GM23248 (cell line): ENCODE measurements at regions not wholly inside any gene's neighbourhood (a gene's known extent, or its start where the extent isn't known, plus 50 kb on each side); places are given as distances from the start of the nearest gene placed in this dataset.
"Not testable (repeated sequence)": the region's sequence is repeated elsewhere in the genome, so short reads cannot be mapped to it uniquely, and the experiment has no call there.

Experiments
- DNase-seq: peaks from one replicate; pipeline ENCODE4 v3.0.0-alpha.2; 2015
- H2AFZ ChIP-seq: fragments of 200-600 bp; sonication (generic); 2 replicates; pipeline ENCODE4 v1.6.1; 2016; ENCODE audit warnings: antibody characterized with exemption
- H3F3A ChIP-seq: fragments of 200-600 bp; sonication (generic); 2 replicates; pipeline ENCODE4 v1.6.1; 2016; ENCODE audit warnings: mild to moderate bottlenecking, antibody characterized with exemption, mixed run types; ENCODE audit not compliant: insufficient read depth
- H3K27ac ChIP-seq: fragments of 200-600 bp; sonication (generic); 2 replicates; pipeline ENCODE4 v1.5.1; 2016; ENCODE audit warnings: mild to moderate bottlenecking
- H3K27me3 ChIP-seq: fragments of 200-600 bp; sonication (generic); replicated peaks from 2 replicates; pipeline ENCODE4 v1.6.1; 2016; ENCODE audit warnings: mild to moderate bottlenecking; ENCODE audit not compliant: insufficient read depth
- H3K36me3 ChIP-seq: fragments of 200-600 bp; sonication (generic); 2 replicates; pipeline ENCODE4 v1.6.1; 2016; ENCODE audit warnings: low read depth, mild to moderate bottlenecking
- H3K4me1 ChIP-seq: fragments of 200-600 bp; sonication (generic); 2 replicates; pipeline ENCODE4 v1.6.1; 2016; ENCODE audit warnings: mild to moderate bottlenecking; ENCODE audit not compliant: insufficient read depth
- H3K4me2 ChIP-seq: fragments of 200-600 bp; sonication (generic); one replicate; pipeline ENCODE4 v1.6.1; 2016; ENCODE audit warnings: mild to moderate bottlenecking; ENCODE audit not compliant: unreplicated experiment
- H3K4me3 ChIP-seq: fragments of 200-600 bp; sonication (generic); 2 replicates; pipeline ENCODE4 v1.5.1; 2016; ENCODE audit warnings: mild to moderate bottlenecking
- H3K79me2 ChIP-seq: fragments of 200-600 bp; sonication (generic); 2 replicates; pipeline ENCODE4 v1.6.1; 2016; ENCODE audit warnings: mild to moderate bottlenecking; ENCODE audit not compliant: insufficient read depth
- H3K9ac ChIP-seq: fragments of 200-600 bp; sonication (generic); 2 replicates; pipeline ENCODE4 v1.6.1; 2016; ENCODE audit warnings: mild to moderate bottlenecking
- H3K9me2 ChIP-seq: fragments of 200-600 bp; sonication (generic); 2 replicates; pipeline ENCODE4 v1.6.1; 2016; ENCODE audit warnings: mixed run types, mild to moderate bottlenecking, moderate library complexity; ENCODE audit not compliant: insufficient read depth
- H3K9me3 ChIP-seq: fragments of 200-600 bp; sonication (generic); one replicate; pipeline ENCODE4 v1.6.1; 2017; ENCODE audit warnings: low read depth
- H4K20me1 ChIP-seq: fragments of 200-600 bp; sonication (generic); 2 replicates; pipeline ENCODE4 v1.6.0; 2016; ENCODE audit not compliant: insufficient read depth
- EZH2 ChIP-seq: fragments of 200-600 bp; sonication (generic); IDR thresholded peaks from 2 replicates; pipeline ENCODE4 v1.6.1; 2018; ENCODE audit warnings: antibody characterized with exemption, mild to moderate bottlenecking; ENCODE audit not compliant: insufficient read depth, poor library complexity, severe bottlenecking
- EZH2phosphoT487 ChIP-seq: fragments of 200-600 bp; sonication (generic); IDR thresholded peaks from 2 replicates; pipeline ENCODE4 v1.6.1; 2018; ENCODE audit warnings: antibody characterized with exemption, moderate library complexity, mild to moderate bottlenecking, low read depth; ENCODE audit not compliant: insufficient read depth
- WGBS, 2 experiments: methylation state at CpG; one replicate each; pipeline ENCODE4 v1.1.6; 2015 to 2017; ENCODE audit warnings: low lambda C conversion rate in 2 of 2, low coverage in 1 of 2; ENCODE audit errors: missing lambda C conversion rate in 2 of 2; 5-methylcytosine and 5-hydroxymethylcytosine counted together
- in situ Hi-C: fragments of 300-500 bp; cut with MboI; formaldehyde crosslinking; loops from 2 replicates; pipeline ENCODE4 v1.15.0; 2020

DNA sequence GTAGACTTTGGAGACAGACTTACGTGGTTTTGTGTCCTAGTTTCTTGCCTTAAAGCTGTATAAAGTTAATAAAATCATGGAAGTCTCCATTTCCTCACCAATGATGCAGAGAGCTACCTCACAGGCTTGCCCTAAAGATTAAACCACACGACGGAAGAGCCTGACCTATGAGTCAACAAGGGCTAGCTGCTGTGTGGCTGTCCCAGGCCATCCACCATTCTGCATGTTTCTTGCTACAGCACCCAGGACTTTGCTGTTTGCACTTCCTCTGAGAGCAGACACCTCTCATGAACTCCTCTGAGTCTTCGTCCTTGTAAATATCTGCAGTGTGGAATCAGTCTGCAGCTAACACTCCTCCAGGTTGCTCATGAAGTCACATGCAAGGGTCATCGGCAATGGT is 160.0 kb upstream of the TRIB2 start:
- 48 to 60% methylated on average over 5 of the region's 5 CpGs for WGBS, 2 experiments
- no peak for TF ChIP-seq EZH2phosphoT487
- TF ChIP-seq EZH2: no peak
- no peak overlapping the region for H2AFZ ChIP-seq
- no peak overlapping the region for H3K4me3 ChIP-seq
- peaks cover 22% of the 10 kb centered on the region for H3K4me1 ChIP-seq
- no peaks in the 10 kb centered on the region for H4K20me1 ChIP-seq
- in situ Hi-C loops: no loop called here
- peak overlapping the region; percentile 6 for H3K4me2 ChIP-seq
- H3F3A ChIP-seq: peaks cover 12% of the 10 kb centered on the region; the same call in 1 of the 2 replicates
- H3K9ac ChIP-seq: no peak overlapping the region
- H3K27ac ChIP-seq: 0 out of 2 replicates have a peak overlapping the region, but pooled peaks have one; percentile 15
- H3K9me2 ChIP-seq: no peaks in the 10 kb centered on the region
- no peaks in the 10 kb centered on the region for H3K27me3 ChIP-seq
- H3K9me3 ChIP-seq: no peaks in the 10 kb centered on the region
- H3K36me3 ChIP-seq: no peaks in the 10 kb centered on the region
- no peaks in the 10 kb centered on the region for H3K79me2 ChIP-seq
- DNase-seq: peak; percentile 72

DNA sequence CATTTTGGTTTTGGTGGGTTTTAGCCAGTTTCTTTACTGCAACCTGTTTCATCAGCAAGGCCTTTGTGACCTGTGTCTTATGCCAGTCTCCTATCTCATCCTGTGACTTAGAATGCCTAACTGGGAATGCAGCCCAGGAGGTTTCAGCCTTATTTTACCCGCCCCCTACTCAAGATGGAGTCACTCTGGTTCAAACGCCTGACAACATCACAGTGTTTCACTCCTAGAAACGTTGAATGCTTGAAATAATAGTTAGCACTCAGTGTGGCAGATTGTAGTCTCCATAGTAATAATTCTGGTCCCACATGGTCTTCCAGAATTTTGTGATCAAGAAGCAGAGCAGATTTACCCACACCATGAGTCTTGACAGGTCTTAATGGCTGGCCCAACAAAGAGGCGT is 159.0 kb upstream of the TRIB2 start:
- Histone ChIP-seq H3K4me2 (no peak overlapping the region), H3K27me3 (no peaks in the 10 kb centered on the region), H3K4me1 (peaks cover 22% of the 10 kb centered on the region), H3F3A (peaks cover 12% of the 10 kb centered on the region; the same call in 1 of the 2 replicates), H3K9ac (no peak overlapping the region), H3K9me2 (no peaks in the 10 kb centered on the region), H3K9me3 (no peaks in the 10 kb centered on the region), H3K79me2 (no peaks in the 10 kb centered on the region), H3K27ac (no peak overlapping the region), H3K4me3 (no peak overlapping the region), H2AFZ (no peak overlapping the region), H3K36me3 (no peaks in the 10 kb centered on the region), H4K20me1 (no peaks in the 10 kb centered on the region)
- no peak for DNase-seq
- TF ChIP-seq EZH2phosphoT487: no peak
- TF ChIP-seq EZH2: no peak
- 94 to 96% methylated on average over 4 of the region's 4 CpGs for WGBS, 2 experiments
- in situ Hi-C loops: no loop called here

DNA sequence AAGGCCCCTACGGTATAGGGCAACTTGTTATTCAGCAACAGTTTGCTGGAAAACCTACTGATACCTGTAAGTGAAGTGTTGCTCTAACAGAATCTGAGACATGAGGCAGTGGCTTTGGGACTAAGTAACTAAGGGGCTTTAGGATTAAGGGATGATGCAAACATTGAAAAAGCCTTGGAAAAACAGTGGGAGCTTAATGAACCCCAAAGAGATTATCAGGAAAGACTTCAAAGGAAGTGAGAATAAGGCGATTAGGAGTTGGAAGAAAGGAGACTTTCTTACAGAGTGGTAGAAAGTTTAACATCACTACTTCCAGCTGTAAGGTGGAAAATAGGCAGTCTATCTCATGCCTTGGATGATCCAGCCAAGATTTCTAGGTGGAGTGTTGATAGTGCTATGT is 158.2 kb upstream of the TRIB2 start:
- peaks cover 12% of the 10 kb centered on the region; the same call in 1 of the 2 replicates for H3F3A ChIP-seq
- H3K27me3 ChIP-seq: no peaks in the 10 kb centered on the region
- WGBS, 2 experiments: 93 to 100% methylated on average over 2 of the region's 2 CpGs
- no peaks in the 10 kb centered on the region for H3K9me3 ChIP-seq
- H3K9ac ChIP-seq: no peak overlapping the region
- DNase-seq: no peak
- H3K4me2 ChIP-seq: no peak overlapping the region
- no peaks in the 10 kb centered on the region for H3K9me2 ChIP-seq
- no peak overlapping the region for H3K27ac ChIP-seq
- H3K4me1 ChIP-seq: peaks cover 22% of the 10 kb centered on the region
- H3K4me3 ChIP-seq: no peak overlapping the region
- no peaks in the 10 kb centered on the region for H3K36me3 ChIP-seq
- H2AFZ ChIP-seq: no peak overlapping the region
- no peaks in the 10 kb centered on the region for H4K20me1 ChIP-seq
- TF ChIP-seq EZH2 (no peak), EZH2phosphoT487 (no peak)
- no peaks in the 10 kb centered on the region for H3K79me2 ChIP-seq
- in situ Hi-C loops: no loop called here

DNA sequence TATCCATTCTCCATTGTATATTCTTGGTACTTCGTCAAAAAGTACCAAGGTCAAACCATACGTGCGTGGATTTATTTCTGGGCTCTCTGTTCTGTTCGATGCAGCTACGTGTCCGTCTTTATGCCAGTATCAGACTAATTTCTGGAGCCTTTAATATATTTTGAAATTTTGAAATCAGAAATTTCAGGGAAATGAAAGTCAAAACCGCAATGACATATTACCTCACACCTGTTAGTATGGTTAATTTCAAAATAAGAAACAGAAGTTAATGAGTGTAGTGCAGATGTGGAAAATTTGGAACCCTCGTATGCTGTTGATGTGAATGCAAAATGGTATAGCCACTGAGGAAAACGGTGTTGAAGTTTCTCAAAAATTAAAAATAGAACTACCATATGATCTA is 156.1 kb upstream of the TRIB2 start:
- Histone ChIP-seq H3K27ac (no peak overlapping the region), H3K9me3 (no peaks in the 10 kb centered on the region), H3K4me1 (peaks cover 15% of the 10 kb centered on the region), H3K4me2 (no peak overlapping the region), H3K9ac (no peak overlapping the region), H3K4me3 (no peak overlapping the region), H3K36me3 (no peaks in the 10 kb centered on the region), H4K20me1 (no peaks in the 10 kb centered on the region), H2AFZ (no peak overlapping the region), H3K9me2 (no peaks in the 10 kb centered on the region), H3F3A (peaks cover 10% of the 10 kb centered on the region; the same call in 1 of the 2 replicates), H3K79me2 (no peaks in the 10 kb centered on the region), H3K27me3 (no peaks in the 10 kb centered on the region)
- in situ Hi-C loops: no loop called here
- WGBS, 2 experiments: 81 to 84% methylated on average over 9 of the region's 9 CpGs
- TF ChIP-seq EZH2phosphoT487 (no peak), EZH2 (no peak)
- DNase-seq: no peak

DNA sequence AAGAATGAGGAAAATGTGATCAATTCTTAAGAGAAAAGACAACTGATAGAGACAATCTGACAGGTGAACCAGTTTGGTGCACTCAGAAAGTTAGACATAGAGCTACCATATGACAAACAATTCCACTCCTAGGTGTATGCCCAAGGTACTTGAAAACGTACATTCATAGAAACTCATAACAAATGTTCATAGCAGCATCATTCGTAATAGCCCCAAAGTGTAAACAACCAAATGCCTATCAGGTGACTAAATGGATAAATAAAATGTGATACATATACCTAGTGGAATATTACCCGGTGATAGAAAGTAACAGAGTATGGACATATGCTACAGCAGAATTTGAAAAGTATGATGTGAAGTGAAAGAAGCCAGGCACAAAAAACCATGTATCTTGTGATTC is 149.3 kb upstream of the TRIB2 start:
- Histone ChIP-seq H3K9ac (no peak overlapping the region), H3K9me3 (no peaks in the 10 kb centered on the region), H3K4me3 (no peak overlapping the region), H3K9me2 (no peaks in the 10 kb centered on the region), H3K4me1 (no peaks in the 10 kb centered on the region), H4K20me1 (no peaks in the 10 kb centered on the region), H3K4me2 (no peak overlapping the region), H3K79me2 (no peaks in the 10 kb centered on the region), H3K27ac (no peak overlapping the region), H3K36me3 (no peaks in the 10 kb centered on the region), H3K27me3 (no peaks in the 10 kb centered on the region), H2AFZ (no peak overlapping the region), H3F3A (no peaks in the 10 kb centered on the region)
- no peak for DNase-seq
- WGBS, 2 experiments: 88% methylated on average over 3 of the region's 3 CpGs
- in situ Hi-C loops: no loop called here
- TF ChIP-seq EZH2phosphoT487: no peak
- TF ChIP-seq EZH2: no peak

DNA sequence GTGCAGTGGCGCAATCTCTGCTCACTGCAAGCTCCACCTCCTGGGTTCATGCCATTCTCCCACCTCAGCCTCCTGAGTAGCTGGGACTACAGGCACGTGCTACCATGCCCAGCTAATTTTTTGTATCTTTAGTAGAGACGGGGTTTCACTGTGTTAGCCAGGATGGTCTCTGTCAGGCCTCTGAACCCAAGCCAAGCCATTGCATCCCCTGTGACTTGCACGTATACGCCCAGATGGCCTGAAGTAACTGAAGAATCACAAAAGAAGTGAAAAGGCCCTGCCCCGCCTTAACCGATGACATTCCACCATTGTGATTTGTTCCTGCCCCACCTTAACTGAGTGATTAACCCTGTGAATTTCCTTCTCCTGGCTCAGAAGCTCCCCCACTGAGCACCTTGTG is 147.2 kb upstream of the TRIB2 start:
- H3K4me3 ChIP-seq, H3K4me2 ChIP-seq, H3K9me3 ChIP-seq, H3F3A ChIP-seq, H3K27me3 ChIP-seq, H3K36me3 ChIP-seq, DNase-seq, in situ Hi-C loops, H2AFZ ChIP-seq, H3K4me1 ChIP-seq, H3K79me2 ChIP-seq, H4K20me1 ChIP-seq, H3K27ac ChIP-seq, H3K9ac ChIP-seq, H3K9me2 ChIP-seq: not testable (repeated sequence)
- WGBS, 2 experiments: 85 to 87% methylated on average over 5 to 7 of the region's 7 CpGs

DNA sequence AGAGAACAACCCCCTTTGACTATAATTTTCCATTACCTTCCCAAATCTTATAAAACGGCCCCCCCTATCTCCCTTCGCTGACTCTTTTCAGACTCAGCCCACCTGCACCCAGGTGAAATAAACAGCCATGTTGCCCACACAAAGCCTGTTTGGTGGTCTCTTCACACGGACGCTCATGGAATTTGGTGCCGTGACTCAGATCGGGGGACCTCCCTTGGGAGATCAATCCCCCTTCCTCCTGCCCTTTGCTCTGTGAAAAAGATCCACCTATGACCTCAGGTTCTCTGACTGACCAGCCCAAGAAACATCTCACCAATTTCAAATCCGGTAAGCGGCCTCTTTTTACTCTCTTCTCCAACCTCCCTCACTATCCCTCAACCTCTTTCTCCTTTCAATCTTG is 146.8 kb upstream of the TRIB2 start:
- H3K4me2 ChIP-seq, in situ Hi-C loops, H3K9me3 ChIP-seq, DNase-seq, H3K4me1 ChIP-seq, H2AFZ ChIP-seq, H3K27me3 ChIP-seq, H4K20me1 ChIP-seq, H3K9ac ChIP-seq, H3K4me3 ChIP-seq, H3K27ac ChIP-seq, H3K9me2 ChIP-seq, H3K36me3 ChIP-seq, H3K79me2 ChIP-seq, H3F3A ChIP-seq: not testable (repeated sequence)
- WGBS, 2 experiments: 90 to 95% methylated on average over 8 of the region's 8 CpGs
